HG02885 (cell line): ENCODE measurements at regions not wholly inside any gene's neighbourhood (a gene's known extent, or its start where the extent isn't known, plus 50 kb on each side); places are given as distances from the start of the nearest gene placed in this dataset.

Source experiments
- ATAC-seq: cut with Tn5 transposase; IDR thresholded peaks from one replicate; pipeline ENCODE4 v1.9.1; 2021; ENCODE audit warnings: mild to moderate bottlenecking; ENCODE audit not compliant: unreplicated experiment, poor library complexity

GRCh38 chr5:143481697-143482531, 78.4 kb upstream of the NR3C1 start:
- no peak for ATAC-seq

DNA sequence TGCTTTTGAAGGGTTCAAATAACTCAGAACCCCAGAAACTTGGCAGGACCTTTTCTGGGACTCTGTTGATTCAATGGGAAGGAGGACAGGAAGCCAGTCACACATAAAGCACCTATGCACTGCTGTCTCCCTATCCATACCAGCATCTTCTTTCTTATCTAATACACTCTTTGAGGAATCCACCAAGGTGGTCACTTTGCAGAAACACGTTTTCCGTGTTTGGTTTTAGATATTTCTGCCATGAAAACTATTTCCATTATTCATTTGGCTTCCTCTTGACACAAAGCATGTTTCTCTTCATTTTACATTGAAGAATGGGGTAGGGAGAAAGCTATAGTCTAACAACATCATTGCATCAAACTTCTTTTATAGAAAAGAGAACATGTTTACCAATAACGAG, 76.5 kb upstream of the NR3C1 start:
- no peak for ATAC-seq

DNA sequence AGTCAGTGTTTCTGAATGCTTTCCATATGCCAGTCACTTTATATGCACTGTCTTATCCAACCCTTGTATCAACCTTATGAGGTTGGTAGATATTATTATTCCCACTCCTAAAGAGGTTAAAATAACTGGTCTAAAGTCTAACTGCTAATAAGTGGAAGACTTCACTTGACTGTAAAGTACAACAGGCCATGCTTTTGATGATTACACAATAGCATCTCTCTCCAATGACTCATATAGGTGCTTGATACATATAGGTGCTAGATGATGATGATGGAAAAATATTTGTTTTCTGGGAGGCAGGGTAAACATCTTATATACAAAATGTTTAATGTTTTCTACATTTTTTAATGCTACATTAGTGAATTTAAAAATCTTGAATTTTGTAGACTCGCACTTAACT, 75.9 kb upstream of the NR3C1 start:
- ATAC-seq: no peak

- no peak for ATAC-seq
Observed at GRCh38 chr5:143476601-143477211, 73.2 kb upstream of the NR3C1 start.

GRCh38 chr5:143474616-143475015, 71.1 kb upstream of the NR3C1 start:
- ATAC-seq: no peak

GRCh38 chr5:143473481-143473880, 70.0 kb upstream of the NR3C1 start:
- ATAC-seq: no peak

GRCh38 chr5:143472576-143472975, 69.1 kb upstream of the NR3C1 start:
- ATAC-seq: no peak

- no peak for ATAC-seq
Observed at GRCh38 chr5:143471666-143472464, 68.4 kb upstream of the NR3C1 start.

DNA sequence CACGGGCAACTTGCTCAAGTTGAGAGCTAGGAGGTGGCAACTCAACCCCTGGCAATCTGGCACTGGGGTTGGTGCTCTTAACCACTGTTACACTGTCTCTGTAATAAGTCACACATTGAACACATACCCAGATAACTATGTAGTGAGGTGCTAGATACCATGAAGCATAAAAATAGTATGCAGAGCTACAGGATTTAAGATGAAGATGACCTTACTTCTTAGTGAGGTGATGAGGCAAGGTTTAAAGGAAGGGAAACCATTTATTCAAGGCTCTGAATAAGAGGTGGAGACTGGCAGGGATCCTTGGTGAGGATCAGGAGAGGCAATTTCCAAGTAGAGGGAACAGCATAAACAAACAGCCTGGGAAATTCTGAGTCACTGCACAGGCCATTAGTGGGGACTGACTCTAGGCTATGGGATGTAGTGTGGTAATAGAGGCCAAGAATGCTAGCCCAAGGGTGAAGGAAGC, 67.6 kb upstream of the NR3C1 start:
- no peak for ATAC-seq

DNA sequence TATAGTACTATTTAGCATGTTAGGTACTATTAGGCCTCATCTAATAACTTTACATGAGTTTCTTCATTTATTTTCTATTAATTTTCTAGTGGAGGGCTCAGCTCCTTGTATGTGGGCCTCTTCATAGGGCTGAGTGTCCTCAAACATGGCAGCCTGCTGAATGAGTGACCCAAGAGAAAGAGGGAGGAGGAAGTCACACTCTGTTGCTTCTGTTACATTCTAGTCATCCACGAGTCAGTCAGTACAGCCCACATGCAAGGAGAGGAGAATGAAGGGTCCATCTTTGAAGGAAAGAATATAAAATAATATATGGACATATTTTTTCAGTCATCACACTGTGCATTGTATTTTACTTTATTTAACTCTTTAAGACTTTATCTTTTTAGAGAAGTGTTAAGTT, 66.6 kb upstream of the NR3C1 start:
- no peak for ATAC-seq

DNA sequence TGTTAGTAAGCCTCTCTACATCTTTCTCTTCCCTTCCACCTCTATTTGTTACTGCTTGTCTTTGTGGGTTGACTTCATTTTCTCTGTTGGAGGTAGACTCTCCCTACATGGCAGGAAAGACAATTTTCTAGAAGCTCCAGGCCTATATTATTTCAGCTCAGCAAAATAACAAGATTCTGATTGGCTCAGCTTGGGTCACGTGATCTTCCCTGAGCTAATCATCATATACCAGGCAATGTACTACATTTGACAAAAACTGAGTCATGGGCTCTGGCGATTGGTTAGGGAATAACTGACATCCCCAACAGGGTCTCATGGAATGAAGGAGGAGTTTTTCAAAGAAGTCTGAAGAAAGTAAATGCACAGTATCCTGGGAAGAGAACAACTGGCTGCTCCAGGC, 65.6 kb upstream of the NR3C1 start:
- no peak for ATAC-seq

GRCh38 chr5:143466632-143467031, 63.1 kb upstream of the NR3C1 start:
- ATAC-seq: no peak

- no peak for ATAC-seq
Observed at GRCh38 chr5:143464723-143465490, 61.4 kb upstream of the NR3C1 start.

GRCh38 chr5:143462431-143462830, 58.9 kb upstream of the NR3C1 start:
- ATAC-seq: no peak

GRCh38 chr5:143459433-143459832, 55.9 kb upstream of the NR3C1 start:
- no peak for ATAC-seq

DNA sequence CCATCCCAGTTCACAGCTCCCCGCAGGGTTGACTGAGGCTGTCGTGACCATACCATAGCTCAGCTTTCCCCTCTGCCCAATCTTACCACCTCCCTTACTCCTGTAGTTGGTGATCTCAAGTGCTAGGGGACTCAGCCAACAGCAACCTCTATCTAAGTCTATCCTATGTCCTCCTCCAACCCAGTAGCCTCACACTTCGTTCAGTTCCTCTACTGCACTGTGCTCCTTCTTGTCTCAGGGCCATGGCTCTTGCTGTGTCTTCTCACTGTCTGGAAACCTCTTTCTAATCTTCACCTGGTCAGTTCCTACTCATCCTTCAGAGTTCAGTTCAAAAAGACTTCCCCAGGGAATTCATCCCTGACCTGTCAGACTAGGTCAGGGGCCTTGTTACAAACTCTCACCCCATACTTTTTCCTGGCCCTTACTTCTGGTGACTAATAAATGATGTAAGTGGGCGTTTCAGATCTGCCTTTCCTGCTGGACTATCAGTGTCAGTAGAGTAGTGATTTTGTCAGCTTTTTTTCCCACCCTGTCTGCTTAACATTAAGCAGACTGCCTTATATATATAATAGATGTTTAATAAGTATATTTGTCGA, 53.6 kb upstream of the NR3C1 start:
- no peak for ATAC-seq

DNA sequence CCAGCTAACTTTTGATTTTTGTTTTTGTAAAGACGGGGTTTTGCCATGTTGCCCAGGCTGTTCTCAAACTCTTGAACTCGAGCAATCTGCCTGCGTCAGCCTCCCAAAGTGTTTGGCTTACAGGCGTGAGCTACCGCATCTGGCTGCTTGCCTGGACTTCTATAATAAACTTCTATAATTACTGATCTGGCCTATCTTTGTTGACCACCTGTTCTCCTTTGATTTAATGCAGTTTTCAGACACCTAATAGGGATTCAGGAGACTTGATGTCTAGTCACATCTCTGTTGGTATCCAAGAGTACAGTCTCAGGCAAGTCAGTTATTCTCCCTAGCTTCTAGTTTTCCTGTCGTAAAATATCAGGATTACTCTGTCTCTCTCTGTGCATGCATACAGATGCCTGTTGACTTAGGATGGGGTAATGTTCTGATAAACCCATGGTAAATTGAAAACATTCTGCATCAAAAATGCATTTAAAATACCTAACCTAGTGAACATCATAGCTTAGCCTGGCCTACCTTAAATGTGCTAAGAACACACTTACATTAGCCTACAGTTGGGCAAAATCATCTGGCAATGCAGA, 51.5 kb upstream of the NR3C1 start:
- ATAC-seq: no peak

- no peak for ATAC-seq
Observed at GRCh38 chr5:143453720-143454119, 50.2 kb upstream of the NR3C1 start.
